Smooth muscle cell (in vitro differentiated cells): ENCODE measurements at regions not wholly inside any gene's neighbourhood (a gene's known extent, or its start where the extent isn't known, plus 50 kb on each side); places are given as distances from the start of the nearest gene placed in this dataset. TPM values are rescaled to one million over a fixed set of nuclear protein-coding genes. Genes with fewer than 3 reads are reported as not detected.

ENCODE experiments used
- DNase-seq: peaks from one replicate; lab custom pipeline; 2025; ENCODE audit not compliant: unreplicated experiment; lab: John Stamatoyannopoulos, UW
- H2AFZ ChIP-seq: fragments of 200-600 bp; sonication (generic); 2 replicates; pipeline ENCODE4 v1.6.0; 2016; ENCODE audit warnings: antibody characterized with exemption, low read depth, mild to moderate bottlenecking
- H3F3A ChIP-seq: fragments of 200-600 bp; sonication (generic); 2 replicates; pipeline ENCODE4 v1.6.0; 2017; ENCODE audit warnings: antibody characterized with exemption, low read depth
- H3K27ac ChIP-seq: fragments of 200-600 bp; sonication (generic); 2 replicates; pipeline ENCODE4 v1.5.1; 2016; ENCODE audit warnings: low read depth, mild to moderate bottlenecking
- H3K27me3 ChIP-seq: fragments of 200-600 bp; sonication (generic); 2 replicates; pipeline ENCODE4 v1.6.1; 2016; ENCODE audit warnings: low read depth, mild to moderate bottlenecking
- H3K36me3 ChIP-seq: fragments of 200-600 bp; sonication (generic); 2 replicates; pipeline ENCODE4 v1.5.1; 2016; ENCODE audit warnings: low read depth
- H3K4me1 ChIP-seq: fragments of 200-600 bp; sonication (generic); 2 replicates; pipeline ENCODE4 v1.5.1; 2016; ENCODE audit warnings: low read depth
- H3K4me2 ChIP-seq: fragments of 200-600 bp; sonication (generic); 2 replicates; pipeline ENCODE4 v1.6.0; 2016; ENCODE audit warnings: mild to moderate bottlenecking
- H3K4me3 ChIP-seq: fragments of 200-600 bp; sonication (generic); 2 replicates; pipeline ENCODE4 v1.5.1; 2016; ENCODE audit warnings: mild to moderate bottlenecking
- H3K79me2 ChIP-seq: fragments of 200-600 bp; sonication (generic); 2 replicates; pipeline ENCODE4 v1.6.0; 2016; ENCODE audit warnings: low read depth, mild to moderate bottlenecking
- H3K9ac ChIP-seq: fragments of 200-600 bp; sonication (generic); 2 replicates; pipeline ENCODE4 v1.6.0; 2016; ENCODE audit warnings: low read depth
- H3K9me3 ChIP-seq: fragments of 200-600 bp; sonication (generic); replicated peaks from 2 replicates; pipeline ENCODE4 v1.5.1; 2016; ENCODE audit warnings: low read depth
- H4K20me1 ChIP-seq: fragments of 200-600 bp; sonication (generic); 2 replicates; pipeline ENCODE4 v1.6.0; 2016; ENCODE audit warnings: low read depth
- CTCF ChIP-seq: fragments of 200-600 bp; sonication (generic); IDR thresholded peaks from 2 replicates; pipeline ENCODE4 v1.5.1; 2017; ENCODE audit warnings: borderline replicate concordance, mild to moderate bottlenecking, antibody characterized with exemption; ENCODE audit not compliant: insufficient read depth, poor library complexity, severe bottlenecking
- WGBS: methylation state at CpG from one replicate; pipeline ENCODE4 v1.1.7; 2016; ENCODE audit warnings: low lambda C conversion rate; 5-methylcytosine and 5-hydroxymethylcytosine counted together
- microRNA counts: library from miRNA; unstranded; fragments of <30 nt; microRNA quantifications from one replicate; lab custom pipeline; 2016
- microRNA-seq: library from miRNA; unstranded; fragments of <30 nt; microRNA quantifications from one replicate; pipeline ENCODE4, GENCODE V29; 2016; ENCODE audit warnings: borderline number of aligned reads
- small RNA-seq: library from RNA; depleted of rRNA; stranded (forward); fragments of <200 nt; gene quantifications from one replicate; pipeline ENCODE3, GENCODE V24; 2014

DNA sequence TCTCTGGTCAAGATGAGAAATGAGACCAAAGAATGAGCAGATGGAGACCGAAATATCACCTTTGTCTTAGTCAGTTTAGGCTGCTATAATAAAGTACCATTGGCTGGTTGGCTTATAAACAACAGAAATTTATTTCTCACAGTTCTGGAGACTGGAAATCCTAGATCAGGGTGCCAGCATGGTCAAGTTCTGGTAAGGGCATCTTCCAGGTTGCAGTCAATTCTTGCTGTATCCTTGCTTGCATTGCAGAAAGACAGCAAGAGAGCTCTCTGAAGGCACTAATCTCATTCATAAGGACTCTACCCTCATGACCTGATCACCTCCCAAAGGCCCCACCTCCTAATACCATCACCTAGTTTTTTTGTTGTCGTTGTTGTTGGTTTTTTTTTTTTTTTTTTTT, 52.7 kb upstream of the MKLN1 start:
- no peaks in the 10 kb centered on the region for H3K36me3 ChIP-seq
- no peaks in the 10 kb centered on the region for H3K27me3 ChIP-seq
- H3K9me3 ChIP-seq = no peaks in the 10 kb centered on the region
- no peaks in the 10 kb centered on the region for H3F3A ChIP-seq
- no peaks in the 10 kb centered on the region for H3K4me1 ChIP-seq
- no peak overlapping the region for H3K4me3 ChIP-seq
- H3K9ac ChIP-seq = no peak overlapping the region
- DNase-seq = no peak
- H4K20me1 ChIP-seq = no peaks in the 10 kb centered on the region
- no peak overlapping the region for H2AFZ ChIP-seq
- no peak for TF ChIP-seq CTCF
- no peak overlapping the region for H3K27ac ChIP-seq
- H3K4me2 ChIP-seq = no peak overlapping the region
- 90% methylated on average over 2 of the region's 2 CpGs for WGBS
- no peaks in the 10 kb centered on the region for H3K79me2 ChIP-seq

- Histone ChIP-seq H3K9ac (no peak overlapping the region), H3K36me3 (no peaks in the 10 kb centered on the region), H3K27ac (no peak overlapping the region), H3K4me1 (no peaks in the 10 kb centered on the region), H2AFZ (no peak overlapping the region), H3K4me2 (no peak overlapping the region), H3K79me2 (no peaks in the 10 kb centered on the region), H3K9me3 (no peaks in the 10 kb centered on the region), H3F3A (no peaks in the 10 kb centered on the region), H3K4me3 (no peak overlapping the region), H3K27me3 (no peaks in the 10 kb centered on the region), H4K20me1 (no peaks in the 10 kb centered on the region)
- no peak for TF ChIP-seq CTCF
- DNase-seq = no peak
- WGBS = 88% methylated on average over 5 of the region's 5 CpGs
Measured at GRCh38 chr7:131276190-131276589, 51.5 kb upstream of the MKLN1 start.

GRCh38 chr7:131276748-131277147, 50.9 kb upstream of the MKLN1 start:
- Histone ChIP-seq H3K4me3 (no peak overlapping the region), H3K36me3 (no peaks in the 10 kb centered on the region), H3K27ac (no peak overlapping the region), H3K9me3 (no peaks in the 10 kb centered on the region), H3K4me1 (no peaks in the 10 kb centered on the region), H2AFZ (no peak overlapping the region), H3K9ac (no peak overlapping the region), H3K4me2 (no peak overlapping the region), H4K20me1 (no peaks in the 10 kb centered on the region), H3K79me2 (no peaks in the 10 kb centered on the region), H3F3A (no peaks in the 10 kb centered on the region), H3K27me3 (no peaks in the 10 kb centered on the region)
- TF ChIP-seq CTCF = no peak
- WGBS = 72% methylated on average over 2 of the region's 2 CpGs
- no peak for DNase-seq

MicroRNA genes in the stretch of these regions (microRNA counts, 767-probe panel; counts per million panel counts)
- 7,195 counts per million, percentile 44 among the panel's probes with 10 or more counts for microRNA hsa-miR-29a-3p (lab: Ali Mortazavi, UCI)

Small RNA genes lying in the stretch of these regions (microRNA-seq; reads per million reads assigned to microRNA genes)
- 8,502 reads per million, percentile 93 among the genes with 10 or more reads in this experiment for gene MIR29A

Small RNA genes lying in the stretch of these regions (small RNA-seq; reads per million reads assigned to genes)
- not detected for gene AC016831.3
- gene RNU6-1010P = not detected
